Upper lobe of right lung (tissue), 1 donor: ENCODE measurements at regions not wholly inside any gene's neighbourhood (a gene's known extent, or its start where the extent isn't known, plus 50 kb on each side); places are given as distances from the start of the nearest gene placed in this dataset.

Experiments
- ATAC-seq: fragments of 200-7000 bp; cut with Tn5 transposase; one replicate; pipeline ENCODE4 v1.9.1; 2020; ENCODE audit warnings: mild to moderate bottlenecking, moderate library complexity
- DNase-seq: peaks from one replicate; pipeline ENCODE4 v3.0.0-alpha.2; 2020
- H3K27ac ChIP-seq: fragments of 200-600 bp; one replicate; pipeline ENCODE4 v1.8.0; 2022
- H3K27me3 ChIP-seq: fragments of 200-600 bp; one replicate; pipeline ENCODE4 v1.8.0; 2022; ENCODE audit warnings: mild to moderate bottlenecking
- H3K36me3 ChIP-seq: fragments of 200-600 bp; one replicate; pipeline ENCODE4 v1.8.0; 2022
- H3K4me1 ChIP-seq: fragments of 200-600 bp; one replicate; pipeline ENCODE4 v1.8.0; 2022
- H3K4me3 ChIP-seq: fragments of 200-600 bp; one replicate; pipeline ENCODE4 v1.8.0; 2022; ENCODE audit warnings: mild to moderate bottlenecking
- H3K9me3 ChIP-seq: fragments of 200-600 bp; one replicate; pipeline ENCODE4 v1.8.0; 2022
- CTCF ChIP-seq: fragments of 200-600 bp; IDR thresholded peaks from one replicate; pipeline ENCODE4 v1.8.0; 2022; ENCODE audit warnings: antibody characterized with exemption
- intact Hi-C: fragments of 100-400 bp; cut with DNase I; formaldehyde crosslinking; loops from one replicate; pipeline ENCODE4 v1.11.0; 2022
- donor health status: DM: no; HTN: yes; CAD: no; lungs with severe emphysema.

- H3K4me3 ChIP-seq = no peak overlapping the region
- no peaks in the 10 kb centered on the region for H3K4me1 ChIP-seq
- intact Hi-C loops = no loop called here
- H3K27ac ChIP-seq = no peak overlapping the region
- no peaks in the 10 kb centered on the region for H3K36me3 ChIP-seq
- H3K27me3 ChIP-seq = no peaks in the 10 kb centered on the region
- no peak for TF ChIP-seq CTCF
- DNase-seq = no peak
- H3K9me3 ChIP-seq = no peaks in the 10 kb centered on the region
- ATAC-seq = no peak
Observed at GRCh38 chr2:78118037-78118436, 595.9 kb upstream of the LRRTM4 start.

DNA sequence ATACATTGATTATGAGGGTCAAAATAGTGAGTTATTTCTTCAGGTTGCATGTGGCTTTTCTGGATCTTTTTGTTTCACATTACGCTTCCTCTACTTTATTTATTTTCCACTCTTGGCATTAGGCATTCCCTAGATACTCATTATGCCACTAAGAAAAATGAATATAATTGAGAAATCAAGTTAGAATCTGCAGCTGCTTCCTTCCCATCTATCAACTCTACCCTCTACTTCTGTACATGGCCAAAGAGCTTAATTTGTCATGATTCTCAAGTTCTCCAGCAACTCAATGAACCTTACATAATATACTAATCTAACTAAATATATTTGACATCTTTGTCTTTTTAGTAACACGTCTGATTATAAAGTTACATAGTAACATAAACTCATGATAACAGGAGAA, 598.1 kb upstream of the LRRTM4 start:
- ATAC-seq = no peak
- Histone ChIP-seq H3K27me3 (no peaks in the 10 kb centered on the region), H3K4me3 (no peak overlapping the region), H3K27ac (no peak overlapping the region), H3K36me3 (no peaks in the 10 kb centered on the region), H3K4me1 (no peaks in the 10 kb centered on the region), H3K9me3 (no peaks in the 10 kb centered on the region)
- intact Hi-C loops = no loop called here
- no peak for DNase-seq
- TF ChIP-seq CTCF = no peak

DNA sequence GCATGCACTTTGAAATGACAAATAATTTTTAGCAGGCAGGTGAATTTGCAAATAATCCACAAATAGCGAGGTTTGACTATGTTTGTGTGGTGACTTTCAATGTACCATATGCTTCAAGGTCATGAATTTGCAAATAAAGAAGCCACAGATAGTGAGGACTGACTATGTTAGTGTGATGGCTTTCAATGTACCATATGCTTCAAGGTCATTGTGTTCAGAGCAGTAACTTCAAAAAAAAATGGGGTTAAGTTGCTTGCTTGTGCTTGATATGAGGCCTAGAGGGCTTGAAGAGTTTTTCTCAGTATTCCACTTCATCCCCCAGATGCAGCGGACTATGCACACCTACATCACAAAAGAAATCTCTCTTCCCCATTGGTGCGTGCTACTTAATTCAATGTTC, 602.9 kb upstream of the LRRTM4 start:
- intact Hi-C loops = no loop called here
- Histone ChIP-seq H3K4me3 (no peak overlapping the region), H3K27ac (no peak overlapping the region), H3K36me3 (no peaks in the 10 kb centered on the region), H3K27me3 (no peaks in the 10 kb centered on the region), H3K9me3 (no peaks in the 10 kb centered on the region), H3K4me1 (no peaks in the 10 kb centered on the region)
- DNase-seq (no peak), ATAC-seq (no peak)
- no peak for TF ChIP-seq CTCF

DNA sequence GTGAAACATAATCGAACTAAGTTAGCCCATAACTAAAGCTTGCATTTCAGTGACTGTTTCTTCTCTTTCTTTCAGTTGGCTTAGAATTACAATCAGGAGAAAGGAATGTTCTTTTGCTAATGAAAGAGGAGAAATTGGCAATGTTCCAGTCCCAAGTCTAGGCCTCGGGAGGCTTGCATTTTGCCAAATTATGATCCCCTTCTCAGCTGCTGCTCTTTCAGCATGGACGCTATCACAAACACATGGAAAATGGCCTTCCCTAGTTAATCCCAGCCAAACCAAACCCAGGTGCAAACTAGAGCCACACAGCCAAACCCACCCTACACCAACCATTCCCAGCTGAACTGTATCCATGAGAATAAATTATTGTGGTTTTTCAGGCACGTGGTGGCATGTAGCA, 605.2 kb upstream of the LRRTM4 start:
- DNase-seq (no peak), ATAC-seq (no peak)
- no peaks in the 10 kb centered on the region for H3K36me3 ChIP-seq
- no peak overlapping the region for H3K4me3 ChIP-seq
- TF ChIP-seq CTCF = no peak
- no peaks in the 10 kb centered on the region for H3K4me1 ChIP-seq
- no peaks in the 10 kb centered on the region for H3K27me3 ChIP-seq
- intact Hi-C loops = no loop called here
- H3K9me3 ChIP-seq = no peaks in the 10 kb centered on the region
- H3K27ac ChIP-seq = no peak overlapping the region

DNA sequence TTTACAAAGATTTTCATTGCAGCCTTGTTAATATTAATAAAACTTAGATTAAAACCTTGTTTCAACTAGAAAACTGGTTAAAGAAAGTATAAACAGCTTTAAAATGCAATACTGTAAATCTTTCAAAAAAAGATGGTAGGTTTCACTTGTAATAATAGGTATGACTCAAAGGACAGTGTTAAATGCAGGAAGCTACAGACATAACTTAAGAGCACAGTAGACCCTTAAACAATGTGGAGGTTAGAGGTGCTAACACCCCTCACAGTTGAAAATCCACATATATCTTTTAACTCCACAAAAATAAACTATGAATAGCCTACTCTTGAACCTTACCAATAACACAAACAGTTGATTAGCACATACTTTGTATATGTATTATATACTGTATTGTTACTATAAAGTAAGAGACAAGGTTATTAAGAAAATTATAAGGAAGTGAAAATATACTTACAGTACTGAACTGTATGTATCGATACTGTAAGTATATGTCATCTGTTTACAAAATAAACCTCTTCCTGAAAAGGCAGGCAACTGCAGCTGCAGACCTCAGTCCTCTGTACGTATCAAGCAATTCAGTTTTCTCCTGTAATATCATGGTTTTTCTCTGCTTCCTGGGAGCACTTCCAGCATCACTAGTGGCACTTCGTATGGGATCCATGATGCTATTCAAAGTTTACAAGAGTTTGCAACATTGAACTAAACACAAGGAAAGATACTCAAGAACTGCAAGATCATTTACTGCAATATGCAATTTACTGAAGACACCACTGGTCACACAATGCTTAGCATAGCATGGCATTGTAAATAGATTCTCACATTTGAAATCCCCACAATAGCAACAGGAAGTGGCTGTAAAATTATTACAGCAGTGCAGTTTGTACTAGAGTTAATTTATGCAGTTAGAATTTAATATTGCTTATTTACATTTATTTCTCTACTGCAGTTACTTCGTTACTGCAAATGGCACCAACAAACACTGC, 610.5 kb upstream of the LRRTM4 start:
- H3K9me3 ChIP-seq = no peaks in the 10 kb centered on the region
- no peaks in the 10 kb centered on the region for H3K27me3 ChIP-seq
- no peak overlapping the region for H3K4me3 ChIP-seq
- H3K4me1 ChIP-seq = no peaks in the 10 kb centered on the region
- TF ChIP-seq CTCF = no peak
- ATAC-seq (no peak), DNase-seq (no peak)
- no peaks in the 10 kb centered on the region for H3K36me3 ChIP-seq
- intact Hi-C loops = no loop called here
- no peak overlapping the region for H3K27ac ChIP-seq
